PFSK-1 (cell line): ENCODE measurements at regions not wholly inside any gene's neighbourhood (a gene's known extent, or its start where the extent isn't known, plus 50 kb on each side); places are given as distances from the start of the nearest gene placed in this dataset.

Experiments used
- FOXP2 ChIP-seq: optimal IDR thresholded peaks from 2 replicates; pipeline ENCODE3; 2011; ENCODE audit warnings: borderline replicate concordance, control low read depth, inconsistent platforms; ENCODE audit not compliant: insufficient read depth; ENCODE audit errors: extremely low read length, extremely low read depth
- POLR2AphosphoS5 ChIP-seq: IDR thresholded peaks from 2 replicates; pipeline ENCODE4 v1.6.1; 2012; ENCODE audit warnings: low read depth, mild to moderate bottlenecking, control low read depth, low read length, moderate library complexity
- REST ChIP-seq, 2 experiments: IDR thresholded peaks; 2 replicates each; pipeline versions ENCODE4 v1.6.1 to v1.8.0; 2011 to 2012; ENCODE audit warnings: low read depth in 2 of 2, low read length in 2 of 2, control low read depth in 1 of 2, inconsistent platforms in 1 of 2, mild to moderate bottlenecking in 1 of 2, moderate library complexity in 1 of 2; ENCODE audit not compliant: insufficient read depth in 1 of 2
- SIN3A ChIP-seq: IDR thresholded peaks from 2 replicates; pipeline ENCODE4 v1.6.1; 2012; ENCODE audit warnings: mild to moderate bottlenecking, low read length, moderate library complexity, borderline replicate concordance; ENCODE audit not compliant: insufficient read depth
- TAF1 ChIP-seq: IDR thresholded peaks from 2 replicates; pipeline ENCODE4 v1.6.1; 2012; ENCODE audit warnings: low read length, control low read depth, borderline replicate concordance; ENCODE audit not compliant: insufficient read depth

DNA sequence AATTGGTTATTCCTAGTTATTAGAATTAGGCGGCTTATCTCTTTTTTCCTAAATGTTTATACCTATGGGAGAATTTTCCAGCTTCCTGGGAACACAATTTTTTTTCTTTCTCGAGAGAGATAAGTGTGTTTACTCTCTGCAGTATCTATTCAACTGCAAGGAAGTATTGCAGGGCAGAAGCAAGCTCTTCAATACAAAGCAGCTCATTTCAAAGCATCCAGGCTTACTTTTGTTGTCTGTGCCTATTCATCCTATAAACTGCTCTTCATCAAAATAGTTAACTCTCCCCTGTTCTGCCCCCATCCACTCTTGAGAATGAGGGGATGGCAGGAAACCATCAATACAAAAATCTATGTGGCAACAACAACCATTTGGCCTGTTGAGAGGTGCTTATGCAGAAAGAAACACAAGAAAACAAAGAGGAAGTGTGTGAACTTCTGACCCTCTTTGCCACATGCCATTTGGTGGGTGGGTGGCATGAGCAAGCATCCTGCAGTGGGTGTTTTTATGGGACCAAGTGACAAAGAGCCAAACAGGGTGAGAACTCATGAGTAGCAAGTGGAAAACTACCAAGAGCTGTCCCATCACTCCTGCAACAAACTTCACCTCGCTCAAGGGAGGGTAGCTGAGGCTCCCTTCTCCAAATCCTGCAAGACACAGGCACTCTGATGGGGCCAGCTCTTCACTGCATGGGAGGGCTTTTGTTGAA lies 50.6 kb upstream of the MRPS6 start:
- TF ChIP-seq REST (IDR thresholded peaks at IDR 0.05; ENCODE audit: insufficient read depth in 1 of 2, low read depth in 2 of 2, low read length in 2 of 2) = no peak
- TF ChIP-seq TAF1 = no peak
- TF ChIP-seq FOXP2 = no peak
- no peak for TF ChIP-seq POLR2AphosphoS5
- no peak for TF ChIP-seq SIN3A

DNA sequence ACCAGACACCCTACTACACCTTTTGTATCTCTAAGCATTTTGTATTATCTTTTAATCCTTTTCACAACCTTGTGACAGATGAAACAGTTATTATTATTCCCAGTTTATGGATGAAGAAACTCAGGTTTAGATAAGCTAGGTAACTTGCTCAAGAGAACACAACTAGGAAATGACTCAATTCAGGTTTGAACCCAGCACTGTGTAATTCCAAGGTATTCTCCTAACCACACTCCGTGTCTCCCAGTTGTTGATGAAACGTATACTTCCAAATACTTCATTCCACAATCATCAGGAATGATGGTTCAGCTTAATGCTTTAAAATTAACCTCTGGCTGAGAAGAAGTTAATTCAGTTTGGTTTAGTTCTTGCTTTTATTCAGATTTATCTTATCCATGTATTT lies 51.7 kb upstream of the MRPS6 start:
- no peak for TF ChIP-seq TAF1
- TF ChIP-seq SIN3A = no peak
- no peak for TF ChIP-seq FOXP2
- TF ChIP-seq REST (IDR thresholded peaks at IDR 0.05; ENCODE audit: insufficient read depth in 1 of 2, low read depth in 2 of 2, low read length in 2 of 2) = no peak
- no peak for TF ChIP-seq POLR2AphosphoS5

DNA sequence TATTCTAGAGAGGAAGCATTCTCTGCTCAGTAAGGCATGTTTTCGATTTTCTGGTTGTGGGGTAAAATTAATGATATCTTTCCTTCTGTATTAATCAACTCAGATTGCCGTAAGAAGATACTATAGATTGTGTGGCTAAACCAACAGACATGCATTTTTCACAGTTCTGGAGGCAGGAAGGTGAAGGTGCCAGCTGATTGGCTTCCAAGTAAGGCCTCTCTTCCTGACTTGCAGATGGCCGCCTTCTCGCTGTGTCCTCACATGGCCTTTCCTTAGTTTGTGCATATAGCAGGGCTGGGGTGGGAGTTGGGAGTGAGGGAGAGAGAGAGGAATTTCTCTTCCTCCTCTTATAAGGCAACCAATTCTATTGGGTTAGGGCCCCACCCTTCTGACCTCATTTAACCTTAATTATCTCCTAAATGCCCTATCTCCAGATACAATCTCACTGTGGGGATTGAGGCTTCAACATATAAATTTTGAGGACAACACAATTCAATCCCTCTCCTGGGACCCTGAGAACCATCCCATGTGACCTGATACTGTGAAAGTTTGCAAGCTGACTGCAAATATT lies 52.3 kb upstream of the MRPS6 start:
- no peak for TF ChIP-seq POLR2AphosphoS5
- no peak for TF ChIP-seq SIN3A
- TF ChIP-seq TAF1 = no peak

DNA sequence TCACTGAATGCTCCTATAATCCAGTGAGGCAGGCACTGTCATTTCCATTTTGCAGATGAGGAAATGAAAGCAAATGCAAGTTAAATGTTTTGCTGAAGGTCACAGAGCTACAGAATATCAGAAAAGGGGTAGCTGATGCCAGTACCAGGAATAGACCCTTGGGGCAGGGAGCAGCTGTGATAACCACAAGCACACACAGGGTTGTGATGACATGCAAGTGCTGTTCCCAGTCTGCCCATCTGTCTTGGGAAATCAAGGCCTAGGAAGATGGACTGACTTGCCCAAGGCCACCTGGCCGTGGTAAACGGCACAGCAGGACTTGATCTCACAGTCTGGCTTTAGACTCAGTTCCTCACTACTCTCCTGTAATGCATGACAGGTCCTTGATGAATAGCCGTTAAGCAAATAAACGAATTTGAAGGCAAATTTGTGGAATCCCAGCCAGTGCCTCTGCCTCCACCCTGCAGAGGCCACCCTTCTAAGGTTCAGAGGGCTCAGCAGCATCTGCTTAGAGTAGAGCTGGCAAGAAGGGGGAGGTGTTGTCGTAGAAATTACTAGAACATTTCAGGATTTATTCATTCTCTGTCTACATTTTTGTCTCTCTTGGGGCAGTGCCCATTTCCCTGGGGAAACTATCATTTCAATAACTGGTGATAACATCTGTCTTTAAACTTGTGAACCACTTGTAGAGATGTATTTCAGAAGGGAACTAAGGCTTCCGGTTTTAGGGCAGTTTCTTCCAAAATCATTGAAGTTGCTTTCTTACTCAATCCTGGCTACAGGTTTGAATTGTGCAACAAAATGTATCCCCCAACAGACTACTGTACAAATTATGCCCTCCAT lies 53.2 kb upstream of the MRPS6 start:
- TF ChIP-seq SIN3A (no peak), TAF1 (no peak), FOXP2 (no peak), REST (IDR thresholded peaks at IDR 0.05; ENCODE audit: insufficient read depth in 1 of 2, low read depth in 2 of 2, low read length in 2 of 2) (no peak), POLR2AphosphoS5 (no peak)

- TF ChIP-seq FOXP2 = no peak
- no peak for TF ChIP-seq POLR2AphosphoS5
- no peak for TF ChIP-seq REST (IDR thresholded peaks at IDR 0.05; ENCODE audit: insufficient read depth in 1 of 2, low read depth in 2 of 2, low read length in 2 of 2)
- TF ChIP-seq TAF1 = no peak
Measured at GRCh38 chr21:34019402-34019801, 54.0 kb upstream of the MRPS6 start.
